ENCODE measurements at regions not wholly inside any gene's neighbourhood (a gene's known extent, or its start where the extent isn't known, plus 50 kb on each side); places are given as distances from the start of the nearest gene placed in this dataset.

DNA sequence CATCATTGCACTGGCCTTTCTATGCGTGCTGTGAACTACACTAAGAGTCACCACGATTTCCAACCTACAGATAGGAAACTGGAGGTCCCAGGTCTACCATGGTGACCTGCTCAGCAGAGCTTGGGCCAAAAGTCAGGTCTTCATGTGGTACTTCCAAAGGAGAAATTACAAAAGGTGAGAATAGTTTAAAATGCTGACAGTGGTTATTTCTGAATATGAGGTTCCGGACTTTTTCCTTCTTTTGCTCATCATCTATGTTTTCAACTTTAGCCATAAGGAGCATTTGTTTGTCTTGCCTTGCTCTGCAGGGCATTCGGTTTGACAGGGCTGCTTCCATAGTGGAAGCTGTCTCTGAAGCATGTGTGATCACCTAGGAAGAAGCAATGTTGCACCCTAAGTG lies 282.1 kb upstream of the IRX1 start:
- Histone ChIP-seq H3K4me1 (ENCODE audit: insufficient read depth) (no peaks in the 10 kb centered on the region), H3K27me3 (ENCODE audit: insufficient read depth) (no peaks in the 10 kb centered on the region), H4K20me1 (replicated peaks; ENCODE audit: insufficient read depth) (no peaks in the 10 kb centered on the region), H3F3A (replicated peaks; ENCODE audit: low read depth) (no peaks in the 10 kb centered on the region), H3K4me3 (no peak overlapping the region), H3K79me2 (replicated peaks; ENCODE audit: insufficient read depth) (no peaks in the 10 kb centered on the region), H3K4me2 (no peak overlapping the region), H3K9me2 (ENCODE audit: insufficient read depth) (no peaks in the 10 kb centered on the region), H3K36me3 (ENCODE audit: insufficient read depth) (no peaks in the 10 kb centered on the region), H2AFZ (no peak overlapping the region), H3K27ac (ENCODE audit: low read depth) (no peak overlapping the region)
- Mint-ChIP-seq H3K36me3 (ENCODE audit: low read depth) (no peaks in the 10 kb centered on the region), H3K27me3 (ENCODE audit: insufficient read depth, low read depth, poor library complexity) (peaks cover 3% of the 10 kb centered on the region), H3K4me1 (peaks cover 6% of the 10 kb centered on the region; the same call in 1 of the 3 replicates), H3K4me3 (no peak overlapping the region), H3K27ac (no peak overlapping the region), H3K9me3 (peaks cover 8% of the 10 kb centered on the region; the same call in 2 of the 3 replicates)
- no peak for DNase-seq (ENCODE audit: low spot score)
- ATAC-seq, result no peak
- TF ChIP-seq, protein P1, sequence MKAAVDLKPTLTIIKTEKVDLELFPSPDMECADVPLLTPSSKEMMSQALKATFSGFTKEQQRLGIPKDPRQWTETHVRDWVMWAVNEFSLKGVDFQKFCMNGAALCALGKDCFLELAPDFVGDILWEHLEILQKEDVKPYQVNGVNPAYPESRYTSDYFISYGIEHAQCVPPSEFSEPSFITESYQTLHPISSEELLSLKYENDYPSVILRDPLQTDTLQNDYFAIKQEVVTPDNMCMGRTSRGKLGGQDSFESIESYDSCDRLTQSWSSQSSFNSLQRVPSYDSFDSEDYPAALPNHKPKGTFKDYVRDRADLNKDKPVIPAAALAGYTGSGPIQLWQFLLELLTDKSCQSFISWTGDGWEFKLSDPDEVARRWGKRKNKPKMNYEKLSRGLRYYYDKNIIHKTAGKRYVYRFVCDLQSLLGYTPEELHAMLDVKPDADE (IDR thresholded peaks at IDR 0.05), result no peak
- TF ChIP-seq, protein P2, sequence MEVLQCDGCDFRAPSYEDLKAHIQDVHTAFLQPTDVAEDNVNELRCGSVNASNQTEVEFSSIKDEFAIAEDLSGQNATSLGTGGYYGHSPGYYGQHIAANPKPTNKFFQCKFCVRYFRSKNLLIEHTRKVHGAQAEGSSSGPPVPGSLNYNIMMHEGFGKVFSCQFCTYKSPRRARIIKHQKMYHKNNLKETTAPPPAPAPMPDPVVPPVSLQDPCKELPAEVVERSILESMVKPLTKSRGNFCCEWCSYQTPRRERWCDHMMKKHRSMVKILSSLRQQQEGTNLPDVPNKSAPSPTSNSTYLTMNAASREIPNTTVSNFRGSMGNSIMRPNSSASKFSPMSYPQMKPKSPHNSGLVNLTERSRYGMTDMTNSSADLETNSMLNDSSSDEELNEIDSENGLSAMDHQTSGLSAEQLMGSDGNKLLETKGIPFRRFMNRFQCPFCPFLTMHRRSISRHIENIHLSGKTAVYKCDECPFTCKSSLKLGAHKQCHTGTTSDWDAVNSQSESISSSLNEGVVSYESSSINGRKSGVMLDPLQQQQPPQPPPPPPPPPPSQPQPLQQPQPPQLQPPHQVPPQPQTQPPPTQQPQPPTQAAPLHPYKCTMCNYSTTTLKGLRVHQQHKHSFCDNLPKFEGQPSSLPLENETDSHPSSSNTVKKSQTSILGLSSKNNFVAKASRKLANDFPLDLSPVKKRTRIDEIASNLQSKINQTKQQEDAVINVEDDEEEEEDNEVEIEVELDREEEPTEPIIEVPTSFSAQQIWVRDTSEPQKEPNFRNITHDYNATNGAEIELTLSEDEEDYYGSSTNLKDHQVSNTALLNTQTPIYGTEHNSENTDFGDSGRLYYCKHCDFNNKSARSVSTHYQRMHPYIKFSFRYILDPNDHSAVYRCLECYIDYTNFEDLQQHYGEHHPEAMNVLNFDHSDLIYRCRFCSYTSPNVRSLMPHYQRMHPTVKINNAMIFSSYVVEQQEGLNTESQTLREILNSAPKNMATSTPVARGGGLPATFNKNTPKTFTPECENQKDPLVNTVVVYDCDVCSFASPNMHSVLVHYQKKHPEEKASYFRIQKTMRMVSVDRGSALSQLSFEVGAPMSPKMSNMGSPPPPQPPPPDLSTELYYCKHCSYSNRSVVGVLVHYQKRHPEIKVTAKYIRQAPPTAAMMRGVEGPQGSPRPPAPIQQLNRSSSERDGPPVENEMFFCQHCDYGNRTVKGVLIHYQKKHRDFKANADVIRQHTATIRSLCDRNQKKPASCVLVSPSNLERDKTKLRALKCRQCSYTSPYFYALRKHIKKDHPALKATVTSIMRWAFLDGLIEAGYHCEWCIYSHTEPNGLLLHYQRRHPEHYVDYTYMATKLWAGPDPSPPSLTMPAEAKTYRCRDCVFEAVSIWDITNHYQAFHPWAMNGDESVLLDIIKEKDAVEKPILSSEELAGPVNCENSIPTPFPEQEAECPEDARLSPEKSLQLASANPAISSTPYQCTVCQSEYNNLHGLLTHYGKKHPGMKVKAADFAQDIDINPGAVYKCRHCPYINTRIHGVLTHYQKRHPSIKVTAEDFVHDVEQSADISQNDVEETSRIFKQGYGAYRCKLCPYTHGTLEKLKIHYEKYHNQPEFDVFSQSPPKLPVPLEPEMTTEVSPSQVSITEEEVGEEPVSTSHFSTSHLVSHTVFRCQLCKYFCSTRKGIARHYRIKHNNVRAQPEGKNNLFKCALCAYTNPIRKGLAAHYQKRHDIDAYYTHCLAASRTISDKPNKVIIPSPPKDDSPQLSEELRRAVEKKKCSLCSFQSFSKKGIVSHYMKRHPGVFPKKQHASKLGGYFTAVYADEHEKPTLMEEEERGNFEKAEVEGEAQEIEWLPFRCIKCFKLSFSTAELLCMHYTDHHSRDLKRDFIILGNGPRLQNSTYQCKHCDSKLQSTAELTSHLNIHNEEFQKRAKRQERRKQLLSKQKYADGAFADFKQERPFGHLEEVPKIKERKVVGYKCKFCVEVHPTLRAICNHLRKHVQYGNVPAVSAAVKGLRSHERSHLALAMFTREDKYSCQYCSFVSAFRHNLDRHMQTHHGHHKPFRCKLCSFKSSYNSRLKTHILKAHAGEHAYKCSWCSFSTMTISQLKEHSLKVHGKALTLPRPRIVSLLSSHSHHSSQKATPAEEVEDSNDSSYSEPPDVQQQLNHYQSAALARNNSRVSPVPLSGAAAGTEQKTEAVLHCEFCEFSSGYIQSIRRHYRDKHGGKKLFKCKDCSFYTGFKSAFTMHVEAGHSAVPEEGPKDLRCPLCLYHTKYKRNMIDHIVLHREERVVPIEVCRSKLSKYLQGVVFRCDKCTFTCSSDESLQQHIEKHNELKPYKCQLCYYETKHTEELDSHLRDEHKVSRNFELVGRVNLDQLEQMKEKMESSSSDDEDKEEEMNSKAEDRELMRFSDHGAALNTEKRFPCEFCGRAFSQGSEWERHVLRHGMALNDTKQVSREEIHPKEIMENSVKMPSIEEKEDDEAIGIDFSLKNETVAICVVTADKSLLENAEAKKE (CRISPR knock-in tag; IDR thresholded peaks at IDR 0.05), result no peak
- TF ChIP-seq CREB1 (CRISPR knock-in tag; IDR thresholded peaks at IDR 0.05; ENCODE audit: low read depth), result no peak
- no peak for TF ChIP-seq ZNF114 (CRISPR knock-in tag; IDR thresholded peaks at IDR 0.05)

DNA sequence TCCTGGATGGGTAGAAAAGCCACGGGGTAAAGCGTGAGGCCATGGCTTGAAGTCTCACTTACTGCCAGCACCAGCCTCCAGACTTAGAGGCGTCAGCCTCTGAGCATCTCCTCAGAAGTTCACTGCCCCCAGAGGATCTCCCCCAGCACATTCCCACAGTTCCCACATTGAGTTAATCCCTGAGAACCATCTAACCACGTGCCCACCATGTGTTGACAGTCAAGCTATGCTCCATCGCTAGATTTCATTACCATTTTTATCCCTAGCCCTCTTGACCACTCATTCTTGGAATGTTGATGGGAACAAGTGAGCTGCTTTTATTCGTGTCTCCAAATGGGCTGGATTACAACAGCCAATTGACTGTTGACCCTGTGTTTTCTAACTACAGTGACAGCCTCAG lies 283.3 kb upstream of the IRX1 start:
- Histone ChIP-seq H3K27ac (ENCODE audit: low read depth) (no peak overlapping the region), H3K79me2 (replicated peaks; ENCODE audit: insufficient read depth) (no peaks in the 10 kb centered on the region), H3K27me3 (ENCODE audit: insufficient read depth) (no peaks in the 10 kb centered on the region), H3K36me3 (ENCODE audit: insufficient read depth) (no peaks in the 10 kb centered on the region), H3F3A (replicated peaks; ENCODE audit: low read depth) (no peaks in the 10 kb centered on the region), H4K20me1 (replicated peaks; ENCODE audit: insufficient read depth) (no peaks in the 10 kb centered on the region), H3K4me3 (no peak overlapping the region), H3K9me2 (ENCODE audit: insufficient read depth) (no peaks in the 10 kb centered on the region), H3K4me2 (no peak overlapping the region), H3K4me1 (ENCODE audit: insufficient read depth) (no peaks in the 10 kb centered on the region), H2AFZ (no peak overlapping the region)
- Mint-ChIP-seq H3K27ac (no peak overlapping the region), H3K27me3 (ENCODE audit: insufficient read depth, low read depth, poor library complexity) (peaks cover 7% of the 10 kb centered on the region), H3K4me3 (no peak overlapping the region), H3K9me3 (peaks cover 8% of the 10 kb centered on the region; the same call in 2 of the 3 replicates), H3K4me1 (peaks cover 6% of the 10 kb centered on the region; the same call in 1 of the 3 replicates), H3K36me3 (ENCODE audit: low read depth) (no peaks in the 10 kb centered on the region)
- DNase-seq (ENCODE audit: low spot score), result no peak
- no peak for ATAC-seq
- TF ChIP-seq POLR2AphosphoS5 (IDR thresholded peaks at IDR 0.05; ENCODE audit: low read depth), result no peak
- TF ChIP-seq, protein P2 (CRISPR knock-in tag; IDR thresholded peaks at IDR 0.05), result no peak
